ENCODE measurements at regions not wholly inside any gene's neighbourhood (a gene's known extent, or its start where the extent isn't known, plus 50 kb on each side); places are given as distances from the start of the nearest gene placed in this dataset.
"Not testable (repeated sequence)": the region's sequence is repeated elsewhere in the genome, so short reads cannot be mapped to it uniquely, and the experiment has no call there.

- DNase-seq = no peak
These were observed 259.2 kb downstream of the UTRN start for GRCh38 chr6:144544266-144544830.

GRCh38 chr6:144546807-144547206 lies 261.7 kb downstream of the UTRN start:
- DNase-seq = no peak

GRCh38 chr6:144547409-144547808 lies 262.3 kb downstream of the UTRN start:
- no peak for DNase-seq

GRCh38 chr6:144548536-144548935 lies 263.4 kb downstream of the UTRN start:
- no peak for DNase-seq

- DNase-seq = no peak
These were observed 265.0 kb downstream of the UTRN start for GRCh38 chr6:144549837-144550747.

GRCh38 chr6:144551339-144551738 lies 266.2 kb downstream of the UTRN start:
- no peak for DNase-seq

GRCh38 chr6:144555066-144555465 lies 269.9 kb downstream of the UTRN start:
- no peak for DNase-seq

GRCh38 chr6:144559865-144560593 lies 274.9 kb downstream of the UTRN start:
- DNase-seq = no peak

GRCh38 chr6:144561455-144562043 lies 276.4 kb downstream of the UTRN start:
- DNase-seq = no peak

GRCh38 chr6:144564202-144564601 lies 279.1 kb downstream of the UTRN start:
- no peak for DNase-seq

- DNase-seq = no peak
These were observed 281.9 kb downstream of the UTRN start for GRCh38 chr6:144566868-144567615.

GRCh38 chr6:144568241-144568640 lies 283.1 kb downstream of the UTRN start:
- no peak for DNase-seq

GRCh38 chr6:144572541-144572940 lies 287.4 kb downstream of the UTRN start:
- not testable (repeated sequence) for DNase-seq

GRCh38 chr6:144574796-144575195 lies 289.7 kb downstream of the UTRN start:
- no peak for DNase-seq

GRCh38 chr6:144575327-144575726 lies 290.2 kb downstream of the UTRN start:
- DNase-seq = no peak

- DNase-seq = no peak
These were observed 291.7 kb downstream of the UTRN start for GRCh38 chr6:144576871-144577270.

- no peak for DNase-seq
These were observed 293.5 kb downstream of the UTRN start for GRCh38 chr6:144578385-144579350.

GRCh38 chr6:144580039-144580438 lies 294.9 kb downstream of the UTRN start:
- no peak for DNase-seq

GRCh38 chr6:144580771-144581170 lies 295.6 kb downstream of the UTRN start:
- no peak for DNase-seq

- DNase-seq = no peak
These were observed 296.8 kb downstream of the UTRN start for GRCh38 chr6:144581812-144582537.

All from activated gamma-delta T cell (primary cell).